ENCODE measurements at regions not wholly inside any gene's neighbourhood (a gene's known extent, or its start where the extent isn't known, plus 50 kb on each side); places are given as distances from the start of the nearest gene placed in this dataset.

GRCh38 chr5:106959387-106959786, 711.4 kb downstream of the EFNA5 start:
- TF ChIP-seq CTCF (conservative IDR thresholded peaks at IDR 0.05), result no peak
- Histone ChIP-seq H2BK120ac (ENCODE audit: low read depth, low read length, poor library complexity, severe bottlenecking) (no peak overlapping the region), H2AK5ac (ENCODE audit: insufficient read length, low read length) (no peak overlapping the region), H3K23ac (ENCODE audit: insufficient read length, low read depth, low read length) (no peak overlapping the region), H3T11ph (ENCODE audit: low read length) (no peak overlapping the region), H2BK5ac (ENCODE audit: insufficient read length, low read length) (no peak overlapping the region), H4K20me1 (ENCODE audit: control insufficient read depth, insufficient read depth, insufficient read length) (no peaks in the 10 kb centered on the region), H3K23me2 (ENCODE audit: insufficient read length, low read depth, low read length, poor library complexity, severe bottlenecking) (no peaks in the 10 kb centered on the region), H4K8ac (replicated peaks; ENCODE audit: insufficient read length, low read depth, low read length) (no peak overlapping the region), H3K4ac (ENCODE audit: low read depth, low read length) (no peak overlapping the region), H3K18ac (ENCODE audit: insufficient read length, low read depth, low read length) (no peak overlapping the region), H2BK15ac (ENCODE audit: low read depth, low read length) (no peak overlapping the region), H3K9ac (ENCODE audit: extremely low read depth, insufficient read length, low read length) (no peak overlapping the region), H4K5ac (ENCODE audit: insufficient read length, low read depth, low read length) (no peak overlapping the region), H3K79me2 (ENCODE audit: insufficient read depth, low read length) (no peaks in the 10 kb centered on the region), H3K56ac (ENCODE audit: insufficient read length, low read depth, low read length) (no peak overlapping the region), H3K27ac (ENCODE audit: insufficient read length, low read depth, low read length) (no peak overlapping the region), H3K9me3 (ENCODE audit: control insufficient read depth, low read depth, low read length) (no peaks in the 10 kb centered on the region), H3K4me1 (ENCODE audit: insufficient read depth, low read length) (no peaks in the 10 kb centered on the region), H3K4me2 (ENCODE audit: insufficient read depth, insufficient read length, low read length) (no peak overlapping the region), H4K91ac (ENCODE audit: insufficient read length, low read depth, low read length) (no peak overlapping the region), H3K27me3 (ENCODE audit: insufficient read depth, low read length) (no peaks in the 10 kb centered on the region), H2AFZ (ENCODE audit: low read length) (no peak overlapping the region), H3K14ac (ENCODE audit: insufficient read depth, low read length) (no peak overlapping the region), H2BK20ac (ENCODE audit: low read depth, low read length, poor library complexity, severe bottlenecking) (no peak overlapping the region), H2BK12ac (ENCODE audit: insufficient read length, low read depth, low read length) (no peak overlapping the region), H3K79me1 (ENCODE audit: insufficient read depth, low read depth, low read length, poor library complexity, severe bottlenecking) (no peaks in the 10 kb centered on the region)
- no peaks in the 10 kb centered on the region for H3K27me3 Mint-ChIP-seq (ENCODE audit: low read depth)
- H3K4me1 Mint-ChIP-seq, result peaks cover 0 to 6% of the 10 kb centered on the region in 2 experiments; a peak in 1 of 4 replicates
- H3K27ac Mint-ChIP-seq, result peak overlapping the region in 1 of 3 experiments; percentile 66; a peak in 2 of 7 replicates
- no peak for DNase-seq
- peaks cover 3 to 10% (median 7%) of the 10 kb centered on the region in 3 experiments; a peak in 5 of 7 replicates for H3K36me3 Mint-ChIP-seq (ENCODE audit: insufficient read depth in 1 of 3, low read depth in 3 of 3)
- WGBS (ENCODE audit: extremely low coverage, insufficient read length, low lambda C conversion rate), result no CpG with 5 or more reads among the region's 2 CpGs
- H3K9me3 Mint-ChIP-seq, result peaks cover 2 to 3% of the 10 kb centered on the region in 2 experiments; a peak in 3 of 5 replicates
- H3K4me3 Mint-ChIP-seq, result no peak overlapping the region
